ENCODE measurements at regions not wholly inside any gene's neighbourhood (a gene's known extent, or its start where the extent isn't known, plus 50 kb on each side); places are given as distances from the start of the nearest gene placed in this dataset.
A peak's percentile ranks its signal among the peaks of the same experiment; 100 is the strongest.

- Histone ChIP-seq H3K4me3 (no peak overlapping the region), H3K4me1 (peaks cover 16 to 22% of the 10 kb centered on the region in 2 donors), H3K9me3 (peaks cover 8 to 12% of the 10 kb centered on the region in 2 donors), H3K27ac (peak overlapping the region; percentile 90 to 93), H3K36me3 (no peaks in the 10 kb centered on the region), H3K27me3 (no peaks in the 10 kb centered on the region)
- no peak for TF ChIP-seq CTCF (IDR thresholded peaks at IDR 0.05)
- no peak for TF ChIP-seq POLR2AphosphoS5 (IDR thresholded peaks at IDR 0.05)
- TF ChIP-seq POLR2A (IDR thresholded peaks at IDR 0.05) = no peak
- intact Hi-C loops (cut with DNase I; ENCODE audit: low total_unique reads) = no loop called here
- DNase-seq (ENCODE audit: low spot score in 2 of 2) = peak in 1 of 2 donors; percentile 71
These were observed 60.2 kb downstream of the CALML3 start for GRCh38 chr10:5584895-5585516.

- H3K36me3 ChIP-seq = no peaks in the 10 kb centered on the region
- no peak overlapping the region for H3K4me3 ChIP-seq
- H3K4me1 ChIP-seq = peaks cover 16 to 22% of the 10 kb centered on the region in 2 donors
- DNase-seq (ENCODE audit: low spot score in 2 of 2) = peak in 1 of 2 donors; percentile 14
- no peaks in the 10 kb centered on the region for H3K27me3 ChIP-seq
- H3K9me3 ChIP-seq = peaks cover 7 to 12% of the 10 kb centered on the region in 2 donors
- TF ChIP-seq POLR2AphosphoS5 (IDR thresholded peaks at IDR 0.05) = no peak
- TF ChIP-seq CTCF (IDR thresholded peaks at IDR 0.05) = no peak
- TF ChIP-seq POLR2A (IDR thresholded peaks at IDR 0.05) = no peak
- peak overlapping the region; percentile 90 to 93 for H3K27ac ChIP-seq
- intact Hi-C loops (cut with DNase I; ENCODE audit: low total_unique reads) = no loop called here
These were observed 60.9 kb downstream of the CALML3 start for GRCh38 chr10:5585517-5586206.

- Histone ChIP-seq H3K9me3 (no peaks in the 10 kb centered on the region), H3K27ac (peak overlapping the region; percentile 90 to 93), H3K27me3 (no peaks in the 10 kb centered on the region), H3K36me3 (no peaks in the 10 kb centered on the region), H3K4me3 (no peak overlapping the region), H3K4me1 (peaks cover 16 to 22% of the 10 kb centered on the region in 2 donors)
- no peak for DNase-seq (ENCODE audit: low spot score in 2 of 2)
- TF ChIP-seq POLR2AphosphoS5 (IDR thresholded peaks at IDR 0.05) (no peak), POLR2A (IDR thresholded peaks at IDR 0.05) (no peak), CTCF (IDR thresholded peaks at IDR 0.05) (no peak)
- intact Hi-C loops (cut with DNase I; ENCODE audit: low total_unique reads) = no loop called here
These were observed 62.7 kb downstream of the CALML3 start for GRCh38 chr10:5587151-5588079.

- intact Hi-C loops (cut with DNase I; ENCODE audit: low total_unique reads) = no loop called here
- DNase-seq (ENCODE audit: low spot score in 2 of 2) = no peak
- Histone ChIP-seq H3K4me3 (no peak overlapping the region), H3K9me3 (no peaks in the 10 kb centered on the region), H3K36me3 (no peaks in the 10 kb centered on the region), H3K27ac (peak overlapping the region in 1 of 2 donors; percentile 93), H3K4me1 (peaks cover 16 to 22% of the 10 kb centered on the region in 2 donors), H3K27me3 (no peaks in the 10 kb centered on the region)
- TF ChIP-seq CTCF (IDR thresholded peaks at IDR 0.05) (no peak), POLR2A (IDR thresholded peaks at IDR 0.05) (no peak), POLR2AphosphoS5 (IDR thresholded peaks at IDR 0.05) (no peak)
These were observed 63.3 kb downstream of the CALML3 start for GRCh38 chr10:5588080-5588453.

All from breast epithelium (tissue), 4 donors.